GM21576 (cell line): ENCODE measurements at regions not wholly inside any gene's neighbourhood (a gene's known extent, or its start where the extent isn't known, plus 50 kb on each side); places are given as distances from the start of the nearest gene placed in this dataset.
"Not testable (repeated sequence)": the region's sequence is repeated elsewhere in the genome, so short reads cannot be mapped to it uniquely, and the experiment has no call there.

Source experiments
- ATAC-seq: cut with Tn5 transposase; IDR thresholded peaks from one replicate; pipeline ENCODE4 v1.9.1; 2021; ENCODE audit warnings: mild to moderate bottlenecking, moderate library complexity; ENCODE audit not compliant: unreplicated experiment

- no peak for ATAC-seq
Measured at GRCh38 chr3:181610083-181610972, 101.4 kb upstream of the SOX2 start.

DNA sequence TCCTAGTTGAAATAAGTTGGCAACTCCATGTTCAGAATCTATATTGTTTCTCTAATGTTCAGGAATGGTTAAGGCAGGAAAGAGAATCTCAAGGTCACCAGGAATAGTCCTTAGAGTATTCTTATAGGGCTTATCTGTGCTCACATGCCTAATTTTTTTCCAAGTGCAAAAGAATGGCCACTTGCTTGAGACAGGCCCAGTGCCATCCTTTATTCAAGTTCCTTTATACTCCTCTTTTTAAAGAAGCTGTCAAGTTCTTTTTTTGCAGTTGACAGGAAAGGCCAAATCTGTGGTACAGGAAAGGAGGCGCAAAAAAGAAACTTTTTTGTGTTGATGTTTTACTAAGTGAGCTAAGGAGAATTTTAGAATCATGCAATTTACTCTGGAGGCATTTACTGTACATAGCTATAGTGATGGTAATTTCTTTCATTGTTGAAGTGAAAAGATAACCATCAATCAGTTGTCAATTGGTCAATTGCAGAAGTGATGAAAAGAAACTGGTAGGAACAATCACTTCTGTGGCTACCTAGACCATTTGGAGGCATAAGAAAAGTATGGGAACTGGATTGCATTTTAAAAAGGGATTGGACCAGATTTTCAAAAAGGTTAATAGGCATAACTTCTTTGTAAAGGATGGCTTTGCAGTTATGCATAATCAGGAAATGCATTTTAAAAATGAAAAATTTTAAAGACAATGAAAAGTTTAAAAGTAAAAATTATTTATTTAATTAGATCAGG is 102.5 kb upstream of the SOX2 start:
- ATAC-seq, result no peak

DNA sequence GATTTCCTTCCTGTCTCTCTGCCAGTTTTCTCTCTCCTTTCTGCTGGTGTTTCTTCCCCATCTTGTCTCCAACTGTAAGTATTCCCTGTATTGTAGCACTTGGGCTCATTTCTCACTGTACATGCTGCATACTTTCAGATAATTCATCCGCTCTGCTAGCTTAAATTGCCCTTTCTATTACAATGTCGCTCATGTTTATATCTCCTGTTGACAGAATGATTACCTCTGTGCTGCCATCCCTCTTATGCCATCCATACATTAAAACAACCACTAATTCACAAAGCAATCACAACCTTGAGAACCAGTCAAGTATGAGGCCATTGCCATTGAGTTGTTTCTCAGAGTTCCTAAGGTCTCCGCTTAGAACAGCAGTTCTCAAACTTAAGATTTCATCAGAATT is 107.5 kb upstream of the SOX2 start:
- no peak for ATAC-seq

DNA sequence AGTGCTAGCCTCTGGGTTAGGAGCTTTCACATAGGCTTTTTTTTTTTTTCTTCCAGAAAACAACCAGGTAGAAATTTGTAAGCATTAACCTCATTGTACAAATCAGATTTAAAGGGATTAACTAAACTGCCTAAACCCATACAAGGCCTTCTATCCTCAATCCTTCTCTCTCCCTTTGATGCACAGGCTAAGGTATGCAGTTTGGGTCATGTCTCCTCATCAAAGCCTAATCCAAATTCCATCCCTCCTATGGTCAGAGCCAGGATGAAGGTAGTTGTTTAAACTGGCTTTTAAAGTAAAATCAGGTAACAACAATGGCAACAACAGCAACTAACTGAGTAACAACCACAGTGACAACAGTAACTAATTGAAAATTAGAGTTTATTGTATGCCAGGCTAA is 115.6 kb upstream of the SOX2 start:
- no peak for ATAC-seq

GRCh38 chr3:181590939-181591338 is 120.8 kb upstream of the SOX2 start:
- not testable (repeated sequence) for ATAC-seq

DNA sequence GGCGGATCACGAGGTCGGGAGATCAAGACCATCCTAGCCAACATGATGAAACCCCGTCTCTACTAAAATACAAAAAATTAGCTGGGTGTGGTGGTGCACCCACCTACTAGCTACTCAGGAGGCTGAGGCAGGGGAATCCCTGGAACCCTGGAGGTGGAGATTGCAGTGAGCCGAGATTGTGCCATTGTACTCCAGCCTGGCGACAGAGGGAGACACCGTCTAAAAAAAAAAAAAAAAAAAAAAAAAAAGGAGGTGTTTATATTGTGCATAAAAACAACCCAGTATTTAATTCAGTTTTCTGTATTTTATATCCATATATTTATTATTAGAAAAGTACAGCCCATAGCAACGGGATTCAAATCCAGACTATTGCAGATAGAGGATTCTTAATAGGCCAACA is 129.1 kb upstream of the SOX2 start:
- ATAC-seq, result no peak

DNA sequence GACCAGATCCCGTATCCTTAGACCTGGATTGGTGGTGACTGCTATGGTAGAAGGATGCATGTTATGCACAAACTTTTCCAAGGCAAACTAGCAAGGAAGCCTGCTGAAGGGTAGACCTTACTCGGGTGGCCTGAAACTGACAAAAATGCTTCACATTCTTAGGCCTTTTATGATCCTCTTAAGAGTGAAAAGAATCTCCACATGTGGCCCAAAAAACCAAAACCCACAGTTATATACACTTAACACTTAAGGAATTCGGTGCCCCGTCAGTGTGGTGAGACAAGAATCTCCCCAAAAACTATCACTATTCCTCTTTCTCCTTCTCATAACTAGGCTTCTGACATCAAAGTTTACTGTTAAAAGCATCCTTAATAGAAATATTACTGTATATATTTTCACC is 130.1 kb upstream of the SOX2 start:
- no peak for ATAC-seq

DNA sequence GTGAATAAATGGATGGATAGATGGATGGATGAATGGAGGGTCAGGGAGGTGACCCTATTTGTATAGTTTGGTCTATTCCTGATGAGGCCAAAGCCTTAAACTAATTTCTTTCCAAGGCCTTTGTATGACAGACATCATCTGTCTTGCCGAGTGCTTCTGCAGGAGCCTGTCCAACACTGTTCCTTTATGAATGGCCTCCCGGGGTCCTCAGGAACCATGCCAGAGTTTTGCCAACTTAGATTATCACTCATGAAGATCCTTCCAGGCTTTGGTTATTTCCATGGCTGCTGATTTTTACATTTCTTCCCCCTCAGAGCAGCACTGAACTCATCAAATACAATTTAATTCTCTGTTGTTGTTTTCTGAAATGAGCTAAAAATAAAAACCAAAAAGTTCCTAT is 133.0 kb upstream of the SOX2 start:
- no peak for ATAC-seq

DNA sequence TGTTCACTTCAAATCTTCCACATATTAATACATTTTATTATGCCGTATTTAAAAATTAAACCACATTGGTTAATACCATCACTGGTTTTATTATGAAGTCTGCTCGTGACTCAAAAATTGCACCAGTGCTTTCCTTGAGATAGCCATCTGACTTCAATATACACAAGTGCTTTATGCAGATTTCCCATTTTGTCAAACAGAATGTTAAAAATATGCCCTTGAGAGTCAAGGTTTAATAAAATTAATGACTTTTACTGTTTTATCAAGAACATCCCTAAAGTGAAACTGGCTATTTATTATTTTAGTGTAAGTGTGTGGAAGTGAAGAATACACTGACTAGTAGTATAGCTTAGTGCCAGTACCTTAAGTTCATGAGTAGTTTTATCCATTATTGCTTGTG is 139.3 kb upstream of the SOX2 start:
- no peak for ATAC-seq

GRCh38 chr3:181570472-181570871 is 141.3 kb upstream of the SOX2 start:
- ATAC-seq, result no peak

DNA sequence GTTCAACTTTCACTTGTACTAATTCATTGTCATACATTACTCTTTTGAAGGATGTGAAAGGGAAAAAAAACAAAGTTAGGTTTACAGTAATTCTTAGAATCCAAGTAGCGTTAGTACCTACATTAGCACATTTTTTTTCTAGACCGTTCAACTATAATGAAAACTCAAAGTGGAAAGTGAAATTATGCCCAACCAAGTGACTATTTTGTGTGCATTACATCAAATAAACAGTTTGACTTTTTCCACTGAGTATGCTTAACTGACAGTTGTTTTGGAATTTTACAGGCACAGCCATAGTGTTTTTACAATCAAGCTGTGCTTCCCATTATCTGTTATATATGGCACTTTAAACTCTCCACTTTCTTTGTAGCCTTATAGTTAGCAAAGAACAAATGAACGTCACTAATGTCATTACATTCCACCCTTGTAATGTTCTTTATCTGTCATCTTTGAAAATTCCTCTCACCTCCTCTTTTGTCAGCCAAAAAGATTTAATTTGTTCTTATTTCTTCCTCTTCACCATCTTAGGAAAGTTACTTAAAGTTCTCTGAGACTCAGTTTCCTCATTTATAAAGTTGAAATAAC is 142.3 kb upstream of the SOX2 start:
- no peak for ATAC-seq

DNA sequence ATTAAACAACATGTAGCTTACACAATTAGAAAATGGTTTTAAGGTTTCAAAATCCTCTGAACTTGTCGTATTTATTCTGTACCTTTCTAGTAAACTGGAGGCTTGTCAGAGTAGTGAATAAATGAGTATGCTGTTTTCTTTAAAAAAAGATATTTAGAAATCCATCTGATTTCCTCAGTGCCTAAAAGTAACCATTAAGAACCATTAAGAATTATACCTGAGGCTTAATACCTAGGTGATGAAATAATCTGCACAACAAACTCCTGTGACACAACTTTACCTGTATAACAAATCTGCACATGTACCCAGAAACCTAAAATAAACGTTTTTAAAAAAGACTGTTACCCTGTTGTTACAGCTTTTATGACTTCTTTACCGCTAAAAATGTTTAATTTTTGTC is 143.0 kb upstream of the SOX2 start:
- ATAC-seq, result no peak

GRCh38 chr3:181568248-181568647 is 143.5 kb upstream of the SOX2 start:
- no peak for ATAC-seq

DNA sequence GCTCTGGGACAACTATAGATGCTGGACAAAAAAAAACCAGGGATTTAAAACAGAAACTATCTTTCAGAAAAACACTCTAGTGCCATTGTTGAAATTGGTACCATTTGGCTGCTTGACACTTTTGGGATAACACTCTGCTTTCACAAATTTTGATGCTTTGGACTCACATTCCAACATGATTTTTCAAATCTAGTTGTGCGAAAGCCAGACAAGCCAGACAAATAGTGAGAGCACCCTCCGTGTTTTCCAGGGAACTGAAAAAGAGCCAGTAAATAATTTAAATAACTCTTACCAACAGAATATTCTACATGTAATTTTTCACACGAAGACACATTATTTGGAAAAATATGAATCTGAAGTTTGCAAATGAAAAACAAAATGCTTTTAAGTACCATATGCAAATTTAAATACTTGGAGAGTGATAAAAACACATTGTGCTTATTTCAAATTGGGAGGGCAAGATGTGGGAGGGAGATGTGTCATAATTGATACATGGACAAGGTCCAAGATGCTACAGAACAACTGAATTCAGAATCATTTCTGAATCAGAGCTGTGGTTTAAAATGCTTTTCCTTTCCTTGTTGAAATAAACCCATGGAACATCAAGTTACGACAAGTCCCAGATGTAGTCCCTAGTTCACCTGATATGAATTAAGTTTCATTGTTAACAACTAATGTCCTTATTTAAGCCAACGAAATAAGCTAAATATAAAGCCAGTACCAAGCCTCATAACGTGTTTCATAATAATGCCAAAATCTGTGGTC is 144.2 kb upstream of the SOX2 start:
- no peak for ATAC-seq

DNA sequence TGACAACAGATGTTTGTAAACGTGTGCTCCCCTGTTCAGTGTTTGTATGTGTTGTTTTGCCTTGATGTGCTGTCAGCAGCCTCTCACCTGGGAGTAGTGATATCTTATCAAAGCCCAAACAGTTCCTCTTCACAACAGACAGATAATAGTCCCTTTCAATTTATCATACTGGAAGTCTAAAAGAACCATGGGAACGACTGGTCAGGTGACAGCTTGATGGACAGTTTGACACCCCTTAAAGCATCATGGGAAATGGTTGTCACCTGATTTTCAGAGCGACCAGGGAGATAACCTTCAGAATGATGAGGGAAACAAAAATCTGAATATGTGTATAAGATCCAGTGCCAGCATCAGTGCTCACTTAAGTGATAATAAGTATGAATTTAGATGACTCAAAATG is 146.3 kb upstream of the SOX2 start:
- no peak for ATAC-seq

- ATAC-seq, result no peak
Measured at GRCh38 chr3:181564222-181564621, 147.5 kb upstream of the SOX2 start.

DNA sequence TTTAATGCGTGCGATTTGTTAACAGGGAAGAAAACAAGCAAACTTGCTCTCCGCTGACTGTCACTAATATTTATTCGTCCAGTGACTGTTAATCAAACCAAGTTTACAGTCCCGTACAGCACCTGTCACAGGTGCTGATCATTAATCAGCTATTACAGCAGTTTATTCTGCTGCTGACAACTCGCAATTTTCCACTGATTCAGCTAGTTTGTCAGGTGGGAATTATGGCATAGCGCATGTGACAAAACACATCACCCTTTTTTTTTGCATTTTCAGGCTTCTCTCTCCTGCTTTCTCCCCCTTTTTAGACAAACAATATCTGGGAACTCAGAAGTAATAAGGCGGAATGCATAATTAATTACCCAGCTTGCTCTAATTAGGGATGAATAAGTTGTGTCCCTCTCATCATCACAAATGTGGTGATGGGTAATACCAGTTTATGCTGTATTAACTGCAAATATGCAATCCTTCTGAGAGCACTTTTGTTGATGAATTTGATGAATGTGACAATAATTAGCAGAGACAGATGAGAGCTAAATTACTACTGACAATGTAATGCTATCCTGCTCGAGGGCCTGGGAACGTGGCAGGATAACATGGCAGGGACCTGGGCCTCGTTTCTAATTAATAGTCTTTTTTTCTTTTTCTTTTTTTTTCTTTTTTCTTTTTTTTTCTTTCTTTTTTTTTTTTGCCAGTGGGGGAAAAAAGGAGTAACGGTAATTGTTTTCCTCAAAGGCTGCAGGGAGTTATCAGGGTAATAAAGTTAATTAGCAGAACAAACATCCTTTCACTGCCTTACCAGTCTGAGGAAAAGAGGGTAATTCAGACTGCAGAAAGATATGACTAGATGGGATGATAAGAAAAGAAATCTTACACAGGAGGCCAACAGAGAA is 150.3 kb upstream of the SOX2 start:
- no peak for ATAC-seq

GRCh38 chr3:181558870-181559269 is 152.9 kb upstream of the SOX2 start:
- ATAC-seq, result no peak

DNA sequence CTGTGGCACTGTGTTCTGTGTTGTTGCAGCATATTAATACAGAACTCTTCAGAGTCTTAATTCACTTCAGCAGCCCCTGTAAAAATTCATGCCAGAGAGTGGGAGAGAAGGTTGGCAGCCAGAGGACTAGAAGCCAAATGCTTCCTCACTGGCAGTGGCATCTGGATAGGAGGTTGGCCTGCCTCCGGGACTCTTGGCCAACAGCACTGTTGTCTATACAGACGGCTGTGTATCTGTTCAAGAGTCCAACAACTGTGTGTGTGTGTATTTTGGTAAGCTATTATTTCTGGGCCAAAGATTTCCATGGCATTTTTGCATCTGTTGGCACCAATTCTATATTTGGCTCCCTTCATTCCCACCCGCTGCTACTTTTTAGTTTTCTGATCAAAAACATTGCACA is 156.0 kb upstream of the SOX2 start:
- ATAC-seq, result no peak

DNA sequence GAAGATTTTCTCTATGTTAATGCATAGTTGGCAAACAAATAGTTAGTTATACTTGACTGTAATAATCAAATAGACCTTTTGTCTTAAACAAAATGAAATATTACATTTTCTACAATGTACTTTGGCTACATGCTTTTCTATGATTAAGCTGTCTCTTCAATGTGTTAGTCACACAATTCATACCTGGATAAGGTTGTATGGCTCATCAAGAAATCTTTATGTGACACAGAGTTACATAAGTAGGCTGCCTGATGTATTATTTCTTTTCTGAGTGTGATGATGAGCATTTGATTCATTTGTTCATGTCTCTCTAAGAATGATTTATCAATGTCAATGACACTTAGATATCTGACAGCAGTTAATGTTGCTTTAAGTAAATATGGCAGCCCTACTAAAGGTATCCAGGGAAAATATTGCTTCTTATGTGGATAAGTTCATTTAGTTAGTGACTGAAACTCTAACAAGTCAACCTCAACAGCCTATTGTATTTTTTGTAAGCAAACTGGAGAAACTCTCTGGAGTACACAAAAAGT is 157.4 kb upstream of the SOX2 start:
- ATAC-seq, result no peak
